GM18511 (cell line): ENCODE measurements at regions not wholly inside any gene's neighbourhood (a gene's known extent, or its start where the extent isn't known, plus 50 kb on each side); places are given as distances from the start of the nearest gene placed in this dataset.

Experiments used
- ATAC-seq: cut with Tn5 transposase; IDR thresholded peaks from one replicate; pipeline ENCODE4 v1.9.1; 2021; ENCODE audit warnings: mild to moderate bottlenecking, moderate library complexity; ENCODE audit not compliant: unreplicated experiment

GRCh38 chr19:29263305-29264135 lies 50.6 kb upstream of the UQCRFS1 start:
- no peak for ATAC-seq

DNA sequence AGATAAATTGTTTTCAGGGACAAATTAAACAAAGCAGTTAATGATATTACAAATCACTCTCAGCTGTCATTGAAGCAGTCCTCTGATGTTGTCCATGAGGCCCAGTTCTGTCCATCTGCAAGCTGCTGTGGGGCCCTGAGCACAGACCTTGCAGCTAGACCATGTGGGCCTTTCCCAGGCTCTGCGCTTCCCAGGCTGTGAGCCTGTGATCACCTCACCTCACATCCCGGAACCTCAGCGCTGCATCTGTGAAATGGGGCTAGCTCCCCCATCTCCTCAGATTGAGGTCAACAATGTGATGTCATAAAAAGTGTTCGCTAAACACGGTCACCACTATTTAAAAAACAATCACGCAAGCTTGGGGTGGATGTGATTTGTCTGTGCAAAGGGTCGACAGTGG lies 51.9 kb upstream of the UQCRFS1 start:
- no peak for ATAC-seq

DNA sequence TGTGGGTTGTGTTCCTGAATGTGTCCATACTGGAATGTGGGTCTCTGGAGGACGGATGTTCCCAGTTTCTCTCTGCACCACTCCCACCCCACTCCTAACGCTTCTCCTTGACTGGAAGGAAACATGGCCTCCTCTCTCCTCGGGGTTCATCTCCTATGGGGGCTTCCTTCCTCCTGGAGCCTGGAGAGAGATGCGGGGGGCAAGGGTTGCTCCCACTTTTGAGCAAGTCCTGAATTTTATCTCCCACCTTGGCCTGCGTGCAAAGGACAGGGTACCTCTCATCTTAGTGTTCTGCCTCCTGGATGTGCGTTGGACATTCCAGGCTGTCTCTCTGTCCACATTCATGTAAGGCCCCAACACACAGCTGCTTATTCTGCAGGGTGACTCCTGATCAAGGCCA lies 52.5 kb upstream of the UQCRFS1 start:
- ATAC-seq = no peak

- ATAC-seq = no peak
These were observed 53.0 kb upstream of the UQCRFS1 start for GRCh38 chr19:29266001-29266400.

GRCh38 chr19:29266603-29267002 lies 53.7 kb upstream of the UQCRFS1 start:
- ATAC-seq = no peak

- no peak for ATAC-seq
These were observed 54.8 kb upstream of the UQCRFS1 start for GRCh38 chr19:29267701-29268100.

GRCh38 chr19:29268103-29268502 lies 55.2 kb upstream of the UQCRFS1 start:
- no peak for ATAC-seq

DNA sequence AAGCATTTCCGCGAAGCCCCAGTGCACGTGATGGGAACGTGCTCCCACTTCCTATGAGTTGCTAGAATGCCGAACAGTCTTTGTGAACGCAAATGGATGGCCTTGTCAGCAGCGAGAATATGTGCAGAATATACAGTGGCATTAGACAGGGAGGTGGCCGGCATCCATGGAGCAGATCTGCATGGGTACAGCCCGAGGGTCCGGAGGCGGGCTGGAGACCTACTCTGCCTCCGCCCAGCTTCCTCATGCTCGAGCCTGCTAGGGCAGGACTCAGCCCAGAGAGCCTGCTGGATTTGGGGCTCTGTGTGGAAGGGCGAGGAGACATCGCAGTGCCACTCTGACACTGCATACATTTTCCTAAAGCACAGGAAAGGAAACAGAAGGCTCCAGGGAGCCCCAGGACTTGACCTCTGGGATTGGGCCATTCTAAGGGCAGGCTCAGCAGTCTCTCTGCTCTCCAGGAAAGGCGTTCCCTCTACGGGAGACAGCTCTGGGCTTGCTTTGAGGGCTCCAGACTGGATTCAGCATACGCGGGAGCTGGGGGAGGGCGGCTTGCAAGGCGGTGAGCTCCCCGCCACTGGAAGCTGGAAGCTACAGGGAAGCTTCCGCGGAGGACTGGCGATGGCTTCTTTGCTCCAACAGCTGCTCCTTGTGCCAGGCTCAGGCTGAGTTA lies 55.9 kb upstream of the UQCRFS1 start:
- no peak for ATAC-seq

DNA sequence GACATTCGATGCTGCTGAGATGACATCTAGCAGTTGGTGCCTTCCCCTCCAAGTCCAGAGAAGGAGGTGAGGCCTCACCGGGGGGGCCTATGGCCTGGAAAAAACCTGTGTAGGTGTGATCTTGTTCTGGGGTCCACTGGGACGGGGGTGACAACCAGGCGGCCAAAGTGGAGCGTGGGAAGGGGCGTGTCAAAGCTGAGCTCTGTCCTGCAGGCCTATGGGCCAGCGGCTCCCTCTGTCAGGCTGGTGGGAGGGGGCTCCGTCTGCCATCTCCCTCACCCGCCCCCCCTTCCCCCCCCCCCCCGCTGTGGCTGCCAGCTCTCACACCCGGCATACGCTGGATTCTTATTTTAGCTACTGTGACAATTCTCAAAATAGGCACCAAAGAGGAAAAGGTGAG lies 56.7 kb upstream of the UQCRFS1 start:
- ATAC-seq = no peak

DNA sequence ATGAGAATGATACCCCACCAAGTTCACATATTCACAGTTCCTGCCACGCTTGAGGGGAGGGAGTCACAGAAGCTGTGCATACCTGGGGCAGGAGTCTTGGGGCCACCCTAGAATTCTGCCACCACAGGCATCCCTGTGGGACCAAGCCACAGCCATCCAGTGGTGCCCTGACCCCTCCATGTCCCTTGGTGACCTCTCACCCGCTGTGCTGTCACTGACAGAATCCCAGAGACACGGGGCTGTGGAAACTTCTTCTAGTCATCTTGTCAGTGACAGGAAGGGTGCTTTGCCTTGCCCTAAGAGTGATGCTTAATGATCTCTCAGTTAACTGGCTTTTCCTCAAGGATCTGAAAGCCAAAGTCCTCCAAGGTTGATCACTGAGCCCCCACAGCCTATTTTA lies 58.4 kb upstream of the UQCRFS1 start:
- no peak for ATAC-seq

- no peak for ATAC-seq
These were observed 59.0 kb upstream of the UQCRFS1 start for GRCh38 chr19:29271911-29272310.

GRCh38 chr19:29273000-29273640 lies 60.2 kb upstream of the UQCRFS1 start:
- ATAC-seq = no peak

DNA sequence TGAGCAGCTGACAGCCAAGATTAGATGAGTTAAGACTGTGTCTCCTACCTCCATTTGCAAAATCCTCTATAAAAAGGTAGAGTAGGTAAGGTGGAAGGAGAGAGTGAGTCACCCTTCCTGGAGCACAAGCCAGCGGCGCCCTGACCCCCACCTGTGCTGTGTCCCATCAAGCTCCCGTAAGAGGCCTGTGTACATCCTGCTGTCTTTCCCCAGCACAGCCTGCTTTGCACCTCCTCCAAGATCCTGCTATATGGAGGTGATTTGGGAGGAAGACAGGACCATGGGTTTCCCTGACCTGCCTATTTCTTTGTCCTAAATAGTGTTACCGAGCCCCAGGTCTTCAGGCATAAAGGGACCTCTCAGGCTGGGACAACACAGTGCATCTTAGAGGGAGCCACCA lies 62.3 kb upstream of the UQCRFS1 start:
- ATAC-seq = no peak

DNA sequence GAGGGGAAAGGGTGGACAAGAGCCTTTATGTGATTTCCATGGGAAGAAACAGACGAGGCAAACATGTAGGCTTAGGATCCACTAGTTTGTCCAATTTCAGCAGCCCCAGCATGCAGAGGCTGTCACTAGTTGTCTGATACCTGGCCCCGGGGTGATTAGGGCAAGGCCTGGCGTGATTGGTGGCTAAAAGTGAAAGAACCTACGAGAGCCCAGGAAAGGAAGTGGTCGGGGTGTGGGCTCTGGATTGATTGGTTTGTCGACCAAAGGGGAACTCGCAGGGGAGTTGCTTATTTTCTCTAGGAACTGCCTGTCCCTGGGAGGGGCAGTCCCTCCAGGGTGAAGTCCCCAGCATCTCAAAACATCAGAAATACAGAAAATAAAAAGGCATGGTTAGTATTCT lies 64.2 kb upstream of the UQCRFS1 start:
- peak; percentile 96 for ATAC-seq

GRCh38 chr19:29278716-29279115 lies 65.8 kb upstream of the UQCRFS1 start:
- ATAC-seq = no peak

- no peak for ATAC-seq
These were observed 70.4 kb upstream of the UQCRFS1 start for GRCh38 chr19:29283366-29283765.

- ATAC-seq = no peak
These were observed 72.3 kb upstream of the UQCRFS1 start for GRCh38 chr19:29285187-29285687.

DNA sequence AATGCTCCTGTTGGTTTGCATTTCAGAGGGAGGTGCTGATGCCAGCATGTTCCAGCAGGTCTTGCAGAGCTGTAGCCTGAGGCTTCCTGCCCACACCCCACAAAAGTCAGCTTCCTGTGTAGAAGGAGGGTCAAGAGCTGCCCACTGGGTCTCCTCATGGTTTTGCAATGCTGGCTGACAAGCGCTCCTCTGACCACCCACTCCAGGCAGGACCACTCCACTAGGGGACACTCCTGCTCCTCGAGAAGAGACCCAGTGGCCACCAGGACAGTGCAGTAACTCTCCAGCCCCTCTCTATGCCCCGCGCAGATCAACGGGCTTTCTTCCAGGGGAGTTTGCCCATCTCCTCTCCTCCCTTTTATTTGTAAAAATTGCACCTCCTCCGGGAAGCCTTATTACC lies 72.9 kb upstream of the UQCRFS1 start:
- no peak for ATAC-seq

DNA sequence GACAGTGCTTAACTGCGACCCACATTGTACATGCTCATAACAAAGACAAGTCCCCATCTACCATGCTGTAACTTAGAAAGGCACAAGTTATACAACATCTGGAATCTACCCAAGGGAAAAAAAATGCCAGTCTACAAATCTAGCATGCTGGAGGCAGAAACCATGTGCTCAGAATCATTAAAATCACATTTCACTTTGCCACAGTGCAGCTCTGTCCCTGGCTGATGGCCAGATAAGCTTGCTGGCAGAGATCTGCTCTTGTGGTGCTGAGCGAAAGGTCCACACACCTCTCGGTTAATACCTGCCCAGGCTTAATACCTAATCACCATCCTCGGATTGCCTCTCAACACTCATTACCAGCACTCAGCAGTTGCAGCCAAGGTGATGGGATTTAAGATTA lies 74.1 kb upstream of the UQCRFS1 start:
- no peak for ATAC-seq

GRCh38 chr19:29288256-29288655 lies 75.3 kb upstream of the UQCRFS1 start:
- no peak for ATAC-seq

DNA sequence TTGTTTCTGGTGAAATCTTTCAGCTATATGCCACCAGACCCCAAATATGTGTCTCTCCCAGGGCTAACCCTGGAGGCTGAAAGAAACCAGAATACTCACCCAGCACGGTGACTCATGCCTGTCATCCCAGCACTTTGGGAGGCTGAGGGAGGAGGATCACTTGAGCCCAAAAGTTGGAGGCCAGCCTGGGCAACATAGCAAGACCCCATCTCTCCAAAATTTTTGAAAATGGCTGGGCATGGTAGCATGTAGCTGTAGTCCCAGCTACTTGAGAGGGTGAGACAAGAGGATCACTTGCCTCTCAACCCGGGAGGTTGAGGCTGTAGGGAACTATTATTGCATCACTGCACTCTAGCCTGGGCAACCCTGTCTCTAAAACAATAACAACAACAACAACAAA lies 76.1 kb upstream of the UQCRFS1 start:
- ATAC-seq = no peak

DNA sequence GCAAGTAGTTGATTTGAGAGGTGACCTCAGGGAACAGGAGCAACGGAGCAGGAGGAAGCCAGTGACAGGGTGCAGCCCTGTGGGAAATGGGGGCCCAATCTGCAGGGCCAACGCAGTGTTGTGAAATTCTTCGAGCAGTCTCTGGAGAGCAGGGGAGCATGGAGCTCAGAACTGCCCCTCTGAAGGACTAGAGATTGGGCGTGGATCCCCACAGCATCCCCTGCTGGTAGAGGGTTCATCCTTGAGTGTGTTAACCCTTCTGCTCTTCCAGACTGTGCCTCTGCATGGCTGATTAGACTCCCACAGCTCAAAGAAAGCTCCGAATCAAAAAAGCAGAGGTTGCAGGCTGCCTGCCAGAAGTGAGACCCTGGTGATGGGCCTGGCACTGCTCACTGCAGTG lies 77.9 kb upstream of the UQCRFS1 start:
- ATAC-seq = no peak
